Astrocyte (in vitro differentiated cells and primary cell): ENCODE measurements at regions not wholly inside any gene's neighbourhood (a gene's known extent, or its start where the extent isn't known, plus 50 kb on each side); places are given as distances from the start of the nearest gene placed in this dataset.

Experiments
- CTCF ChIP-seq: IDR thresholded peaks from 2 replicates; pipeline ENCODE4 v1.5.1; 2011; ENCODE audit warnings: low read depth, mild to moderate bottlenecking, inconsistent platforms, low read length, moderate library complexity; ENCODE audit not compliant: insufficient read depth
- EZH2 ChIP-seq: IDR thresholded peaks from 2 replicates; pipeline ENCODE4 v1.6.1; 2012; ENCODE audit warnings: mild to moderate bottlenecking, low read length, inconsistent platforms; ENCODE audit not compliant: insufficient read depth

- no peak for TF ChIP-seq CTCF
- TF ChIP-seq EZH2: no peak
Observed at GRCh38 chr4:137694138-137694537, 161.8 kb upstream of the PCDH18 start.
